ENCODE measurements at regions not wholly inside any gene's neighbourhood (a gene's known extent, or its start where the extent isn't known, plus 50 kb on each side); places are given as distances from the start of the nearest gene placed in this dataset.

DNA sequence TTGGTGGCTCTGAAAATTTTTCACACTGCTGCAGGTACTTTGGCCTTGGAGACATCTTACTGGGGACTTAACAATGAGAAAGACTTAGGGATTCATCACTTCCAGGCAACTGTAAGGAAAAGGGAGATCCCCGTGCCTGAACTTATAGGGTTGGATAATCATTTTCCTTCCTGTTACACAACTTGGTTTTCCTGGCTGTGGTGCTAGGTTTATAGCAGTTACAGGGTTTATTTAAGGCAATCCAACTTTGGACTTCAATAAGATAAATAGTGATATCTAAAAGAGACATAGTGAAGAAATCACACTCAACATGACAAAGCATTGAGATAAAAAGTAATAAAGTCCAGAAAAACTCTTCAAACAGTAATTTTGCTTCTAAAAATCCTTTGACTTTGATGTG lies 70.2 kb upstream of the RAPH1 start:
- no peak for DNase-seq (ENCODE audit: low read depth)
- TF ChIP-seq, protein P1, sequence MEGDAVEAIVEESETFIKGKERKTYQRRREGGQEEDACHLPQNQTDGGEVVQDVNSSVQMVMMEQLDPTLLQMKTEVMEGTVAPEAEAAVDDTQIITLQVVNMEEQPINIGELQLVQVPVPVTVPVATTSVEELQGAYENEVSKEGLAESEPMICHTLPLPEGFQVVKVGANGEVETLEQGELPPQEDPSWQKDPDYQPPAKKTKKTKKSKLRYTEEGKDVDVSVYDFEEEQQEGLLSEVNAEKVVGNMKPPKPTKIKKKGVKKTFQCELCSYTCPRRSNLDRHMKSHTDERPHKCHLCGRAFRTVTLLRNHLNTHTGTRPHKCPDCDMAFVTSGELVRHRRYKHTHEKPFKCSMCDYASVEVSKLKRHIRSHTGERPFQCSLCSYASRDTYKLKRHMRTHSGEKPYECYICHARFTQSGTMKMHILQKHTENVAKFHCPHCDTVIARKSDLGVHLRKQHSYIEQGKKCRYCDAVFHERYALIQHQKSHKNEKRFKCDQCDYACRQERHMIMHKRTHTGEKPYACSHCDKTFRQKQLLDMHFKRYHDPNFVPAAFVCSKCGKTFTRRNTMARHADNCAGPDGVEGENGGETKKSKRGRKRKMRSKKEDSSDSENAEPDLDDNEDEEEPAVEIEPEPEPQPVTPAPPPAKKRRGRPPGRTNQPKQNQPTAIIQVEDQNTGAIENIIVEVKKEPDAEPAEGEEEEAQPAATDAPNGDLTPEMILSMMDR (IDR thresholded peaks at IDR 0.05; ENCODE audit: insufficient read depth, low read length, poor library complexity, severe bottlenecking), result no peak
- Histone ChIP-seq H3K4me3 (ENCODE audit: low read depth, low read length) (no peak overlapping the region), H3K27me3 (ENCODE audit: control insufficient read depth, insufficient read depth, low read length) (no peaks in the 10 kb centered on the region), H3K36me3 (ENCODE audit: control insufficient read depth, insufficient read depth, low read length) (no peaks in the 10 kb centered on the region)

DNA sequence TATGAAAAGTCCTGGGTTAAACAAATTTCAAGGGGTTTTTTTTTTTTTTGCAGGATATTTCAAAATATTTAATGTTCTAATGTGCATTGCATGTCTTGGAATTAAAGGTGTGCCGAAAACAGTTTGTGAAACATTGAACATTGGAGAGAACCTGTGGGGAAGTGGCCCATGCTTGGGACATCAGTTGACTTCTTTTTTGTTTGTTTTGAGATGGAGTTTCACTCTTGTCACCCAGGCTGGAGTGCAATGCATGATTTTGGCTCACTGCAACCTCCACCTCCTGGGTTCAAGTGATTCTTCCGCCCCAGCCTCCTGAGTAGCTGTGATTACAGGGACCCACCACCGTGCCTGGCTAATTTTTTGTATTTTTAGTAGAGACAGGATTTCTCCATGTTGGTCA lies 71.0 kb upstream of the RAPH1 start:
- Histone ChIP-seq H3K36me3 (ENCODE audit: control insufficient read depth, insufficient read depth, low read length) (no peaks in the 10 kb centered on the region), H3K27me3 (ENCODE audit: control insufficient read depth, insufficient read depth, low read length) (no peaks in the 10 kb centered on the region), H3K4me3 (ENCODE audit: low read depth, low read length) (no peak overlapping the region)
- DNase-seq (ENCODE audit: low read depth), result no peak
- TF ChIP-seq, protein P1 (IDR thresholded peaks at IDR 0.05; ENCODE audit: insufficient read depth, low read length, poor library complexity, severe bottlenecking), result no peak

DNA sequence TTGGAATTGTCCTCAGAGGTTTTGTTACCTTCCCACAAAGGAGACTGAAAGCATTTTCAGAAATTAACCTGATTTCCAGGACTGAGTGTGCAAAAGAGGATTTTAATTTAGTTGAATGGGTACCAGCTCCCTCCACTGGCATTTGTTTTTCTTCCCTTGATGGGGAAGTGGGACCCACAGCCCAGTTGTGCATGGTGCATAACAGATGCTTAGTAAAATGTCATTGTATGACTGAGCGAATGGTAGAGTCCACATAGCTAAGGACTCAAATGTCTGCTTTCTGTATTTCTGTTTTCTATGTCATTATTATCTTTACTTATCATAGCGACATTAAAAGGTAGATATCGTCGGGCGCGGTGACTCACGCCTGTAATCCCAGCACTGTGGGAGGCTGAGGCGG lies 75.5 kb upstream of the RAPH1 start:
- no peak for DNase-seq (ENCODE audit: low read depth)
- H3K36me3 ChIP-seq (ENCODE audit: control insufficient read depth, insufficient read depth, low read length), result no peaks in the 10 kb centered on the region
- no peaks in the 10 kb centered on the region for H3K27me3 ChIP-seq (ENCODE audit: control insufficient read depth, insufficient read depth, low read length)
- H3K4me3 ChIP-seq (ENCODE audit: low read depth, low read length), result no peak overlapping the region
- TF ChIP-seq, protein P1 (IDR thresholded peaks at IDR 0.05; ENCODE audit: insufficient read depth, low read length, poor library complexity, severe bottlenecking), result no peak

DNA sequence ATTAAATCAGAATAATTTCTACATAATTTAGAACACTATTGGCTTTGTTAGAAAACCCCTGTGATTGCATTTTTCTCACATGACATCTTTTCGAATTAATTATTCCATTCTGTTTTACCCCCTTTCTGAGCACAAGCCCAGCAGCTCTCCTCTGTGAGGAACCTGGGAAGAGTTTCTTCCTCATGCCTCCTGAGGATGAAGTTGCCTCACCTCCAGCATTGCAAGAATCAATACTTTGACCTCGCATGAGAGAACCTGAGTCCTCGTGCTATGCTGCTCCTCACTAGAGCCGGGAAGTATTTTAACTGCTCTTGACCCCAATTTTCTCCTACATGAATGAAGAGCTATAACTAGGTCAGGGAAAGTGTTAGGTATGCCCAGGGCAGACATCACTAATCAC lies 77.1 kb upstream of the RAPH1 start:
- no peak for DNase-seq (ENCODE audit: low read depth)
- TF ChIP-seq, protein P1 (IDR thresholded peaks at IDR 0.05; ENCODE audit: insufficient read depth, low read length, poor library complexity, severe bottlenecking), result no peak
- no peaks in the 10 kb centered on the region for H3K27me3 ChIP-seq (ENCODE audit: control insufficient read depth, insufficient read depth, low read length)
- no peaks in the 10 kb centered on the region for H3K36me3 ChIP-seq (ENCODE audit: control insufficient read depth, insufficient read depth, low read length)
- no peak overlapping the region for H3K4me3 ChIP-seq (ENCODE audit: low read depth, low read length)

DNA sequence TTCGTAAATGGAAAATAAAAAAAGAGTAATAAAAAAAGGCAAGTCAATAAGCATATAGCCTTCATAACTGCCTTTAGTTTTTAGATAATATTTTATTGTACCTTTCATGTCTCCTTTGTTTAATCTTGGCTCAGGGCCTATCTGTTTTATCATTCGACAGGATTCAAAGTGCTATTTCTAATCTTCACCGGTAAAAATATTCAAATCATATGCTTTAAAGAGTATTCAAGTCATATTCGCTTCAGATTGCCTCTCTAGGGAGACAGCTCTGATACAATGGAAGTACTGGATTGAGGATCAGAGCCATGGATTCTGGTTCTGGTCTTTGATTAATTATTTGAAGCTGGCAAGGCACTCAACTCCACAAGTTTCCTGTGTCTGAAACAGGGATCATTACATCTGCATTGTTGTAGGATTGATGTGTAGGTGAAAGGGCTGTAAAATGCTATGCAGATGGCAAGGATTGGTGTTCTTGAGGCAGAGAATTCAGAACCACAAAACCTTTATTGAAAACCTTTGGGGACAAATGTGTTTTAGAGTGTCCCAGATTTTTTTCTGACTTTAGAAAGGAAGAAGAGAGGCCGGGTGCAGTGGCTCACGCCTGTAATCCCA lies 84.3 kb upstream of the RAPH1 start:
- TF ChIP-seq, protein P1 (IDR thresholded peaks at IDR 0.05; ENCODE audit: insufficient read depth, low read length, poor library complexity, severe bottlenecking), result no peak
- Histone ChIP-seq H3K36me3 (ENCODE audit: control insufficient read depth, insufficient read depth, low read length) (no peaks in the 10 kb centered on the region), H3K4me3 (ENCODE audit: low read depth, low read length) (no peak overlapping the region), H3K27me3 (ENCODE audit: control insufficient read depth, insufficient read depth, low read length) (no peaks in the 10 kb centered on the region)
- DNase-seq (ENCODE audit: low read depth), result no peak

DNA sequence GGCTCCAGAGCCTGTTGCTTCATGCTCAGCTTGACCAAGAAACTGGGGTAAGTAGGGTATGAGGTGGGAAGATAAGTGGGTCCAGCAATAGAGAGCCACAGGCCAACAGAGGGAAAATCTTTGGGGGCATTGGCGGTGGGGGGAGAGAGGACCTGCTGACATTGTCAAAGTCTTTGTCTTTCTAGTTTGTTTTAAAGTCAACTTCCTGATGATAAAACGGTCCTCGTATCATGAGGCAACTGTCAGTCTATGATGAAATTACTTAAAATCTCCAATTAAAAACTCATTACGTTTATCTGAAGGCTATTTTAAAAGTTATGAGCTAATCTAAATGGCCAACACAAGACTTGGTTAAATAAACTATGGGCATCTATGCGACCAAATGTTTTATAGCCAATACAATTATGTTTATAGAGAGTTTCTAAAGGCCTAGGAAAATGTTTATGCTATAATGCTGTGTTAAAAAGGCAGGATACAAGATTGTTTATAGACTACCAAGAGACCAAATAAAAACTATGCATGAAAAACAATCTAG lies 84.4 kb upstream of the CD28 start:
- TF ChIP-seq, protein P1 (IDR thresholded peaks at IDR 0.05; ENCODE audit: insufficient read depth, low read length, poor library complexity, severe bottlenecking), result no peak

More for the DNA sequence above, 84.4 kb upstream of the CD28 start:
- Histone ChIP-seq H3K27me3 (ENCODE audit: control insufficient read depth, insufficient read depth, low read length) (no peaks in the 10 kb centered on the region), H3K4me3 (ENCODE audit: low read depth, low read length) (no peak overlapping the region), H3K36me3 (ENCODE audit: control insufficient read depth, insufficient read depth, low read length) (no peaks in the 10 kb centered on the region)
- no peak for DNase-seq (ENCODE audit: low read depth)

Data from kidney epithelial cell (primary cell).